ENCODE measurements at regions not wholly inside any gene's neighbourhood (a gene's known extent, or its start where the extent isn't known, plus 50 kb on each side); places are given as distances from the start of the nearest gene placed in this dataset.
"Not testable (repeated sequence)": the region's sequence is repeated elsewhere in the genome, so short reads cannot be mapped to it uniquely, and the experiment has no call there.

- intact Hi-C loops (cut with DNase I; ENCODE audit: low total_unique reads): no loop called here
Observed at GRCh38 chrX:117607561-117607960, 509.0 kb downstream of the KLHL13 start.

GRCh38 chrX:117606101-117606500 lies 510.5 kb downstream of the KLHL13 start:
- H3K36me3 ChIP-seq; DNase-seq; H3K27ac ChIP-seq; H3K4me1 ChIP-seq; H3K27me3 ChIP-seq; H3K4me3 ChIP-seq; H3K9me3 ChIP-seq; intact Hi-C loops (cut with DNase I; ENCODE audit: low total_unique reads): not testable (repeated sequence)

More at GRCh38 chrX:117607561-117607960, 509.0 kb downstream of the KLHL13 start:
- DNase-seq: no peak
- no peak overlapping the region for H3K4me3 ChIP-seq
- no peak overlapping the region for H3K27ac ChIP-seq
- H3K27me3 ChIP-seq: no peaks in the 10 kb centered on the region
- H3K36me3 ChIP-seq: no peaks in the 10 kb centered on the region
- peaks cover 0 to 9% of the 10 kb centered on the region in 2 donors for H3K9me3 ChIP-seq
- no peak for TF ChIP-seq POLR2A (IDR thresholded peaks at IDR 0.05)
- no peak for TF ChIP-seq CTCF (IDR thresholded peaks at IDR 0.05)
- H3K4me1 ChIP-seq: no peaks in the 10 kb centered on the region

- peaks cover 0 to under 1% of the 10 kb centered on the region in 2 donors for H3K9me3 ChIP-seq
- TF ChIP-seq CTCF (IDR thresholded peaks at IDR 0.05): no peak
- no peak for TF ChIP-seq POLR2A (IDR thresholded peaks at IDR 0.05)
- no peak overlapping the region for H3K27ac ChIP-seq
- no peak overlapping the region for H3K4me3 ChIP-seq
- H3K36me3 ChIP-seq: no peaks in the 10 kb centered on the region
- no peak for DNase-seq
- no peaks in the 10 kb centered on the region for H3K27me3 ChIP-seq
- intact Hi-C loops (cut with DNase I; ENCODE audit: low total_unique reads): no loop called here
- H3K4me1 ChIP-seq: no peaks in the 10 kb centered on the region
Observed at GRCh38 chrX:117570160-117570559, 546.5 kb downstream of the KLHL13 start.

GRCh38 chrX:117568238-117568637 lies 548.4 kb downstream of the KLHL13 start:
- no peak overlapping the region for H3K4me3 ChIP-seq
- no peak overlapping the region for H3K27ac ChIP-seq
- intact Hi-C loops (cut with DNase I; ENCODE audit: low total_unique reads): no loop called here
- peaks cover 0 to 4% of the 10 kb centered on the region in 2 donors for H3K9me3 ChIP-seq
- TF ChIP-seq CTCF (IDR thresholded peaks at IDR 0.05): no peak
- no peak for TF ChIP-seq POLR2A (IDR thresholded peaks at IDR 0.05)
- H3K36me3 ChIP-seq: no peaks in the 10 kb centered on the region
- H3K4me1 ChIP-seq: no peaks in the 10 kb centered on the region
- no peak for DNase-seq
- H3K27me3 ChIP-seq: no peaks in the 10 kb centered on the region

GRCh38 chrX:117543885-117544284 lies 572.7 kb downstream of the KLHL13 start:
- H3K27ac ChIP-seq: no peak overlapping the region
- TF ChIP-seq CTCF (IDR thresholded peaks at IDR 0.05): no peak
- intact Hi-C loops (cut with DNase I; ENCODE audit: low total_unique reads): no loop called here
- no peaks in the 10 kb centered on the region for H3K27me3 ChIP-seq
- H3K9me3 ChIP-seq: no peaks in the 10 kb centered on the region
- H3K36me3 ChIP-seq: no peaks in the 10 kb centered on the region
- H3K4me1 ChIP-seq: no peaks in the 10 kb centered on the region
- DNase-seq: no peak
- H3K4me3 ChIP-seq: no peak overlapping the region

GRCh38 chrX:117539090-117539418 lies 577.6 kb downstream of the KLHL13 start:
- TF ChIP-seq POLR2A (IDR thresholded peaks at IDR 0.05): no peak
- no peak for TF ChIP-seq CTCF (IDR thresholded peaks at IDR 0.05)
- intact Hi-C loops (cut with DNase I; ENCODE audit: low total_unique reads): no loop called here
- Histone ChIP-seq H3K4me1 (no peaks in the 10 kb centered on the region), H3K27ac (no peak overlapping the region), H3K4me3 (no peak overlapping the region), H3K27me3 (no peaks in the 10 kb centered on the region), H3K36me3 (no peaks in the 10 kb centered on the region), H3K9me3 (no peaks in the 10 kb centered on the region)
- DNase-seq: no peak

Data from uterus (tissue), 3 donors.